Astrocyte (in vitro differentiated cells and primary cell): ENCODE measurements at regions not wholly inside any gene's neighbourhood (a gene's known extent, or its start where the extent isn't known, plus 50 kb on each side); places are given as distances from the start of the nearest gene placed in this dataset.

Source experiments
- DNase-seq: peaks from one replicate; pipeline ENCODE4 v3.0.0-alpha.2; 2010; ENCODE audit warnings: low read depth
- FAIRE-seq: peaks from 2 replicates; lab custom pipeline; 2011; peaks lifted over from hg19 to GRCh38; lab: Jason Lieb, UNC
- H2AFZ ChIP-seq: 2 replicates; pipeline ENCODE4 v1.6.0; 2012; ENCODE audit warnings: low read depth, low read length, inconsistent platforms
- H3K27ac ChIP-seq: 2 replicates; pipeline ENCODE4 v1.5.1; 2011; ENCODE audit warnings: low read depth, low read length, inconsistent platforms
- H3K27me3 ChIP-seq: 2 replicates; pipeline ENCODE4 v1.6.0; 2011; ENCODE audit warnings: low read length, inconsistent platforms; ENCODE audit not compliant: insufficient read depth
- H3K36me3 ChIP-seq: 2 replicates; pipeline ENCODE4 v1.5.1; 2011; ENCODE audit warnings: low read length, inconsistent platforms; ENCODE audit not compliant: insufficient read depth
- H3K4me1 ChIP-seq: 2 replicates; pipeline ENCODE4 v1.5.1; 2011; ENCODE audit warnings: low read length, inconsistent platforms; ENCODE audit not compliant: insufficient read depth
- H3K4me2 ChIP-seq: 2 replicates; pipeline ENCODE4 v1.6.0; 2012; ENCODE audit warnings: low read length, inconsistent platforms
- H3K4me3 ChIP-seq: 2 replicates; pipeline ENCODE4 v1.5.1; 2011; ENCODE audit warnings: low read depth, mild to moderate bottlenecking, low read length, inconsistent platforms; ENCODE audit not compliant: insufficient read depth
- H3K79me2 ChIP-seq: 2 replicates; pipeline ENCODE4 v1.6.0; 2012; ENCODE audit warnings: mild to moderate bottlenecking, low read length, inconsistent platforms; ENCODE audit not compliant: insufficient read depth
- H3K9ac ChIP-seq: 2 replicates; pipeline ENCODE4 v1.6.0; 2012; ENCODE audit warnings: mild to moderate bottlenecking, low read length, inconsistent platforms
- H3K9me3 ChIP-seq: 2 replicates; pipeline ENCODE4 v1.5.1; 2012; ENCODE audit warnings: low read depth, mild to moderate bottlenecking, low read length, inconsistent platforms; ENCODE audit not compliant: insufficient read depth
- H4K20me1 ChIP-seq: 2 replicates; pipeline ENCODE4 v1.6.0; 2012; ENCODE audit warnings: low read length, inconsistent platforms; ENCODE audit not compliant: insufficient read depth
- H3K27ac Mint-ChIP-seq: one replicate; pipeline ENCODE4 v1.8.0; 2021; ENCODE audit warnings: mild to moderate bottlenecking, mixed read lengths; ENCODE audit not compliant: unreplicated experiment
- H3K27me3 Mint-ChIP-seq: one replicate; pipeline ENCODE4 v1.8.0; 2021; ENCODE audit warnings: low read depth, mixed read lengths; ENCODE audit not compliant: unreplicated experiment
- H3K36me3 Mint-ChIP-seq: one replicate; pipeline ENCODE4 v1.8.0; 2021; ENCODE audit warnings: low read depth, mixed read lengths; ENCODE audit not compliant: unreplicated experiment
- H3K4me1 Mint-ChIP-seq: one replicate; pipeline ENCODE4 v1.8.0; 2021; ENCODE audit warnings: low read depth, mixed read lengths; ENCODE audit not compliant: unreplicated experiment
- H3K4me3 Mint-ChIP-seq: one replicate; pipeline ENCODE4 v1.8.0; 2021; ENCODE audit warnings: mild to moderate bottlenecking, moderate library complexity, mixed read lengths; ENCODE audit not compliant: unreplicated experiment
- H3K9me3 Mint-ChIP-seq: one replicate; pipeline ENCODE4 v1.8.0; 2021; ENCODE audit warnings: mild to moderate bottlenecking, mixed read lengths; ENCODE audit not compliant: unreplicated experiment
- CTCF ChIP-seq: IDR thresholded peaks from 2 replicates; pipeline ENCODE4 v1.5.1; 2011; ENCODE audit warnings: low read depth, mild to moderate bottlenecking, inconsistent platforms, low read length, moderate library complexity; ENCODE audit not compliant: insufficient read depth
- EZH2 ChIP-seq: IDR thresholded peaks from 2 replicates; pipeline ENCODE4 v1.6.1; 2012; ENCODE audit warnings: mild to moderate bottlenecking, low read length, inconsistent platforms; ENCODE audit not compliant: insufficient read depth

DNA sequence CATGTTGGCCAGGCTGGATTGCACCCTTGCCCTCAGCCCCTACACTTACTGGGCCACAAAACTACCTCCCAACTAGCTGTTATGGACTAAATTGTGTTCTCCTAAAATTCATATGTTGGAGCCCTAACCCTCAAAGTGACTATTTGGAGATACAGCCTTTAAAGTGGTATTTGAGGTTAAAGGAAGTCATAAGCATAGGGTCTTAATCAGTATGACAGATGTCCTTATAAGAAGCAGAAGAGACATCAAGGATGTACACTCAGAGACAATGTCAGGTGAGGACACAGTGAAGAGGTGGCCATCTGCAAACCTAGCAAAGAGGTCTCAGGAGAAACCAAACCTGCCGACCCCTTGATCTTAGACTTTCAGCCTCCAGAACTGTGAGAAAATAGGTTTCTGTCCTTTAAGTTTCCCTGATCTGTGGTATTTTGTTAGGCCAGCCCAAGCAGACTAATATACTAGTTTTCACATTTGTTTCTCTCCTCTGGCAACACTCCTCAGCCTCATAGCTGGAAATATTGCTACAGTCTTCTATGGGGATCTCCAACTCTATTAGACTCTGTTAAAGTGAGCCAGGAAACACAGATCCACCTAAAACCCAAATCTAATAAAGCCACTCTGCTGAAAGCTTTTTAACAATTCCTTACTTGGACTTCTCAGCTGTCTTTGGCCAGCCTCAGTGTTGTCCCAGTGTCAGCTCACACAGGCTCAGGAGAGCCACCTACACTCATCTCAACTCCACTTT lies 256.5 kb downstream of the TBC1D4 start:
- no peaks in the 10 kb centered on the region for H3K36me3 Mint-ChIP-seq
- no peaks in the 10 kb centered on the region for H3K79me2 ChIP-seq
- H3K27me3 ChIP-seq = no peaks in the 10 kb centered on the region
- H3K36me3 ChIP-seq = no peaks in the 10 kb centered on the region
- DNase-seq (no peak), FAIRE-seq (no peak)
- peaks cover 13% of the 10 kb centered on the region for H3K4me1 ChIP-seq
- no peaks in the 10 kb centered on the region for H4K20me1 ChIP-seq
- no peak overlapping the region for H3K9ac ChIP-seq
- no peak overlapping the region for H3K4me3 Mint-ChIP-seq
- peaks cover 27% of the 10 kb centered on the region for H3K4me1 Mint-ChIP-seq
- H3K27ac Mint-ChIP-seq = peak overlapping the region; percentile 100
- H3K9me3 ChIP-seq = no peaks in the 10 kb centered on the region
- H3K4me2 ChIP-seq = no peak overlapping the region
- H2AFZ ChIP-seq = no peak overlapping the region
- H3K27me3 Mint-ChIP-seq = no peaks in the 10 kb centered on the region
- peaks cover 2% of the 10 kb centered on the region for H3K9me3 Mint-ChIP-seq
- no peak overlapping the region for H3K27ac ChIP-seq
- H3K4me3 ChIP-seq = no peak overlapping the region
- TF ChIP-seq EZH2 (no peak), CTCF (no peak)

DNA sequence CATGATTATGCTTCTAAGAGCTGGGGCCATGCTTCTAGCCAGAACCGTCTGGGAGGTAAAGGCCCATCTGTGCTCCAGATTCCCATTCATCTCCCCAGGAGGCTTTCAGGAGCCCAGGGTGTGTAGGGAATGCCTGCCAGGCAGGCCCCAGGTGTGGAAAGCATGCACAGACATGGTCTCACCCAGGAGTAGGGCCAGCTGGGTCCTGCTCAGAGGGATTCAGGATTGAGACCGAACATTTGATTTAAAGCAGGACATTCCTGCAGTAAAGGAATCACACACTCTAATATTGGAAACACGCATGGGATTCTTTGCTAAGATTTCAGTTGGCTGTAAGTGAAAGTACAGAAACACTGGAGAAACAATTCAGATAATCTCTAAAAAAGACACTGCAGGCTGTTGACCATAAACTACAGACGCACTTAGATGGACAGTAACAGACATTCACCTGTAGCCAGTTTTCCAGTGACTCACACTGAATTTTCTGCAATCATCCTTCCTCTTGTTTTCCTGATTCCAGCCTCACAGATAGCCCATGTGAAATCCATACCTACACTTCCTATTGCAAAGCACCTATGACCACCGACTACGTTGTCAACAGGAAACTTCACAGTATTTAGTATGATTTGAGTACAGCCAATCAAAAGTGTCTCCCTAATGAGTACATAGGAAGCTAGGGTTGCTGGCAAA lies 257.8 kb downstream of the TBC1D4 start:
- peaks cover 13% of the 10 kb centered on the region for H3K4me1 ChIP-seq
- H4K20me1 ChIP-seq = no peaks in the 10 kb centered on the region
- H3K79me2 ChIP-seq = no peaks in the 10 kb centered on the region
- H3K27me3 ChIP-seq = no peaks in the 10 kb centered on the region
- H2AFZ ChIP-seq = no peak overlapping the region
- H3K27ac ChIP-seq = no peak overlapping the region
- TF ChIP-seq CTCF = no peak
- TF ChIP-seq EZH2 = no peak
- no peak overlapping the region for H3K27ac Mint-ChIP-seq
- no peak for FAIRE-seq
- H3K4me3 ChIP-seq = no peak overlapping the region
- H3K36me3 Mint-ChIP-seq = no peaks in the 10 kb centered on the region
- no peak overlapping the region for H3K4me3 Mint-ChIP-seq
- no peaks in the 10 kb centered on the region for H3K9me3 ChIP-seq
- H3K36me3 ChIP-seq = no peaks in the 10 kb centered on the region
- H3K4me1 Mint-ChIP-seq = peaks cover 32% of the 10 kb centered on the region
- no peak overlapping the region for H3K4me2 ChIP-seq
- peaks cover 3% of the 10 kb centered on the region for H3K27me3 Mint-ChIP-seq
- no peak overlapping the region for H3K9ac ChIP-seq
- no peak for DNase-seq
- peaks cover 2% of the 10 kb centered on the region for H3K9me3 Mint-ChIP-seq

GRCh38 chr13:75222031-75222430 lies 259.9 kb downstream of the TBC1D4 start:
- H2AFZ ChIP-seq = no peak overlapping the region
- Mint-ChIP-seq H3K9me3 (peaks cover 2% of the 10 kb centered on the region), H3K4me1 (peaks cover 34% of the 10 kb centered on the region), H3K27ac (no peak overlapping the region), H3K4me3 (no peak overlapping the region), H3K27me3 (peaks cover 3% of the 10 kb centered on the region), H3K36me3 (no peaks in the 10 kb centered on the region)
- H3K36me3 ChIP-seq = no peaks in the 10 kb centered on the region
- no peak for FAIRE-seq
- H3K4me2 ChIP-seq = no peak overlapping the region
- H3K4me3 ChIP-seq = no peak overlapping the region
- no peak overlapping the region for H3K27ac ChIP-seq
- no peaks in the 10 kb centered on the region for H3K9me3 ChIP-seq
- H3K4me1 ChIP-seq = peaks cover 11% of the 10 kb centered on the region
- DNase-seq = peak; percentile 41
- no peaks in the 10 kb centered on the region for H3K27me3 ChIP-seq
- H4K20me1 ChIP-seq = no peaks in the 10 kb centered on the region
- TF ChIP-seq EZH2 (no peak), CTCF (no peak)
- no peak overlapping the region for H3K9ac ChIP-seq
- H3K79me2 ChIP-seq = no peaks in the 10 kb centered on the region
